DMS79 treated with DMSO at 0.1 percent for 48 hours (cell line): ENCODE measurements at regions not wholly inside any gene's neighbourhood (a gene's known extent, or its start where the extent isn't known, plus 50 kb on each side); places are given as distances from the start of the nearest gene placed in this dataset.
"Not testable (repeated sequence)": the region's sequence is repeated elsewhere in the genome, so short reads cannot be mapped to it uniquely, and the experiment has no call there.

Source experiments
- DNase-seq: peaks from one replicate; lab custom pipeline; 2025; lab: John Stamatoyannopoulos, UW

DNA sequence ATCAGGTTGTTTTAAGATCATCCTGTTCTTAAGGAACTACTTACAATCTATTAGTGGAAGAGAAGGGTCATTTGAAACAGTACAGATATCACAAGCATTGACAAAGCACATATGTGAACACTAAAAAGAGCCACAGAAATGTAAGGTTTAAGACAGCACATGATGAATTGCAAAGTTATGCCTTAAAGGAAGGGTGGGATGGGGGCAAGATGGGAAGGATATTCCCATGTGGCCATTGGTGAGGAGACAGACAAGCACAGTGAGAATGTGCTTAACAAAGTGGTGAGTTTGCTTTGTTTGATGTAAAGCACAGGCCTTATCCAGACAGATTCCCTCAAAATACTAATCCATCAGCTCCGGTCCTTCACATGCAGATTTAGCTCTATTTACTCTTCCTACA lies 151.6 kb upstream of the IVNS1ABP start:
- DNase-seq, result no peak

DNA sequence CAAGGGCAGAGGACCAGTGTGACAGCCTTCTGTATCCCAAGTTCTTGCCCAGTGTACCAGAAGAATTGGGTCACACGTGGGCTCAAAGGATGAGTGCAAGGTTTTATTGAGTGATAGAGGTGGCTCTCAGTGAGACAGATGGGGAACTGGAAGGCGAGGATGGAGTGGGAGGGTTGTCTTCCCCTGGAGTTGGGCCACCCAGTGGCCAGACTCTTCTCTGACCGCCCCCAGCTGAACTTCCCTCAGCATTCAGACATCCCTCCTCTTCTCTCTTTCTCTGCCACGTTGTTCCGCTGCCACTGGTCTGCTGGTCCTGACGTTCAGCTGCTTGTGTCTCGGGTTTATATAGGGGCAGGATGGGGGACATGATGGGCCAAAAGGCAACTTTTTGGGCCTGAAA lies 150.1 kb upstream of the IVNS1ABP start:
- DNase-seq, result no peak

DNA sequence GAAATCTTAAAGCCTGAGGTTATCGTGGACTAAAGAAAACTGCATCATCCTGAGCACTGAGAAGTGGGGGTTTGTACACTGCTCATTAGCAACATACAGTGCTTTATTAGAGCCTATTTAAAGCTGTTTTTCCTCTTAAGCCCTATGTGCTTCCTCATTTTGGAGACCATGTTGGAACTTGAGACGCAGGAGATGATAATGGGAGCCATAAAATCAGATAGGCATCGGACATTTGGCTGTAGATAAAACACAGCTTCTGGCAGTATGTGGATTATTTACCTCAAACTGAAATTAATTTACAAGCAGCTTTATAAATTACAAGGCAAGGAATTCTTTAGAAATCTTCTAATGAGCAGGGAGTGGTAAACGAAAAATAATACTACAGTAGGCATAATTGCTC lies 147.7 kb upstream of the IVNS1ABP start:
- no peak for DNase-seq

DNA sequence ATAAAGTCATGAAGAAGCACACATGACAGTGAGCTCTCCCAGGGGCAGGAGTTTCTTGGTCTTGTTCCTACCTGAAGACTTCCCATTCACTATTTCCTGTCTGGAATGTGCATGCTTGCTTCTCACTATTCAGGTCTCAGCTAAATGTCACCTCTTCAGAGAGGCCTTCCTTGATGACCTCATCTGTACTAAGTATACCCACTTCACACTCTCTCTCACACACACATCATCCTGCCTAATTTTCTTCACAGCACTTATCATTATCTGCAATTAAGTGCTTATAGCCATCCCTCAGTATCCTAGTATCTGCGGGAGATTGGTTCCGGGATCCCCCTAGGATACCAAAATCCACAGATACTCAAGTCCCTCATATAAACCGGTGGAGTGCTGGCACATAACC lies 146.4 kb upstream of the IVNS1ABP start:
- DNase-seq, result no peak

DNA sequence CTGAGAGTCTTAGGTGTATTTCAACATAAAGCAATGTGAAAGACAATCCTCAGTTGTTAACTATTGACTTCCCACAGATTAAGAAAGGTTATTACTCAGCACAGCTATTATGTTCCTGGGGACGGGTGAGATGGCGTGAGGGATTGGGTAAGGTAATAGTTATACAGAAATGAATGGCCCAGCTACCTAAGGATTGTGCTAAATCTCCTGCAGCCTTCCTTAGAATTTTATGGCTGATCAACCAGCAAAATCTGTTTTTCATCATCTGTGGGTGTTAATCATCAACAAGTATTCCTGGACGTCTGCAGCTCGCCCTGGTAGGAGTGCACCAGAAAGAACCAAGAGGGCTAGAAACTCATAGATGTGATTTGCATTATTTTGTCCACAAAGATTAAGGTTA lies 146.0 kb upstream of the IVNS1ABP start:
- DNase-seq, result no peak

DNA sequence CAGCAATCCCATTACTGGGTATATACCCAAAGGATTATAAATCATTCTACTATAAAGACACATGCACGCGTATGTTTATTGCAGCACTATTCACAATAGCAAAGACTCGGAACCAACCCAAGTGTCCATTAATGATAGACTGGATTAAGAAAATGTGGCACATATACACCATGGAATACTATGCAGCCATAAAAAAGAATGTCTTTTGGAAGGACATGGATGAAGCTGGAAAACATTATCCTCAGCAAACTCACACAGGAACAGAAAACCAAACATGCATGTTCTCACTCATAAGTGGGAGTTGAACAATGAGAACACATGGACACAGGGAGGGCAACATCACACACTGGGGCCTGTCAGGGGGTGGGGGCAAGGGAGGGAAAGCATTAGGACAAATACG lies 143.7 kb upstream of the IVNS1ABP start:
- not testable (repeated sequence) for DNase-seq

DNA sequence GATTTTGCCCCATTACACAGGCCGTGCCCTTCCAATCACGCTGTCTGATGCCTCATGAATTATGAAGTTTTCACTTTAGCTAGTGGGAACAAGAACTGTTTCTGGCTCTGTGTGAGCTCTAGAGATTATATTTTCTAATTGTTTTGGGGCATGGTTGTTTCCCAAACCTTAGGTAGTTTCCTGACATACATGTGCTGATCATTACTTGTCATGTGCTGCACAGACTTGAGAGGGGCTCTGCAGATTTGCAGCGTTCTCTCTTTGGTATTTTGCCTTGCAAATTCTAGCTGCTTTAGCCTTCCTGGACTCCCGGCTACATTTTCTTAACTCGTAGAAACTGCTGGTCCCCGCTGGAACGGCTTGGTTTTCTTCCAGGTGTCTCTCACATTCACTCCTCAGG lies 142.1 kb upstream of the IVNS1ABP start:
- no peak for DNase-seq

DNA sequence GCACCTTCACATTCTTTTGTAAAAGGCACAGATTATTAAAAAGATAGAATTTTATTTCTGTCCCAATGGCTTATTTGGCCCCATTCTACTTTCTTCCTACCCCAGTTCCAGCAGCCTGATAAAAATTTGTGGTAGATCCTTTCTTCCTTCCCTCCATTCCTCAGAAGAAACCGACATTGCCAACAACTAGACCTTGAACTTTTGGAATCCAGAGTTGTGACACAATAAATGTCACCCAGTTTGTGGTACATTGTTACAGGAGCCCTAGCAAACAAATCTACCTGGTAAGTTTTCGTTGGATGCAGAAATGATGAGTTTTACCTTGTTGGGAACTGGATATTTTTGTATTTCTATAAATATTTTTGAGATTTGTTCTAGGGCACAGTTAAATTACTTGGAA lies 141.6 kb upstream of the IVNS1ABP start:
- DNase-seq, result no peak

DNA sequence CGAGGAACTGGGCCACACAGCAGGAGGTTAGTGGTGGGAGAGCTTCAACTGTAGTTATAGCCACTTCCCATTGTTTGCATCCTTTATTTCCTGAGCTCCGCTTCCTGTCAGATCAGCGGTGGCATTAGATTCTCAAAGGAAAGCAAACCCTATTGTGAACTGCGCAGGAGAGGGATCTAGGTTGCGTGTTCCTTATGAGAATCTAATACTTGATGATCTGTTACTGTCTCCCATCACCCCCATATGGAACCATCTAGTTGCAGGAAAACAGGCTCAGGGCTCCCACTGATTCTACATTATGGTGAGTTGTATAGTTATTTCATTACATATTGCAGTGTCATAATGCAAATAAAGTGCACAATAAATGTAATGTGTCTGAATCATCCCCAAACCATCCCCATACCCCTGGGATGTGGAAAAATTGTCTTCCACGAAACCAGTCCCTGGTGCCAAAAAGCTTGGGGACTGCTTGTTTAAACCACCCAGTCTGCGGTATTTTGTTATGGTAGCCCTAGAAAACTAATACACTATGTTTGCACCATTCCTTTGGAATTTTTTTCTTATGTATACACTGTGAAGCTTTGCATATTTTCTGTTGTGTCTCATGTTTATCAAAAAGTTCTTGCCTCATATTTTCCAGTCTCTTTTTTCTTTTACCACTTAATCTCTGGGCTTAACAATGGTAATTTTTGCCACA lies 136.6 kb upstream of the IVNS1ABP start:
- no peak for DNase-seq

DNA sequence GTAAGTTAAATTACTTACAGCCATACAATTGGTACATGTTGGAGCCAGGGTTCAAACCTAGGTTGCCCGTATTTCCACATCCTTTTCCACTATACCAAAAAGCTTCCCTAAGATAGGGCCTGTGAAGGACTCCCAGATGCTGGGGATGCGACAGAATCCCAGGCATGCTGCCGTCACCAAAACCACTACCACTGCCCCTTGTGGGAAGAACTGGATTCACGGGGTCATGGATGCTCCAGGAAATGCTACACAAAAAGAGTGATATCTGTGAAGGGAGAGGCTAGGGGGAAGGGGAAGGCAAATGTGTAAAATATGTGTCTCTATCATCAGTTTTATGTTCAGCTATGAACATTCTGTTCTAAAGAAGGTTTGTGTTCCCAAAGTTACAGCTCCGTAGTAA lies 133.9 kb upstream of the IVNS1ABP start:
- DNase-seq, result no peak

DNA sequence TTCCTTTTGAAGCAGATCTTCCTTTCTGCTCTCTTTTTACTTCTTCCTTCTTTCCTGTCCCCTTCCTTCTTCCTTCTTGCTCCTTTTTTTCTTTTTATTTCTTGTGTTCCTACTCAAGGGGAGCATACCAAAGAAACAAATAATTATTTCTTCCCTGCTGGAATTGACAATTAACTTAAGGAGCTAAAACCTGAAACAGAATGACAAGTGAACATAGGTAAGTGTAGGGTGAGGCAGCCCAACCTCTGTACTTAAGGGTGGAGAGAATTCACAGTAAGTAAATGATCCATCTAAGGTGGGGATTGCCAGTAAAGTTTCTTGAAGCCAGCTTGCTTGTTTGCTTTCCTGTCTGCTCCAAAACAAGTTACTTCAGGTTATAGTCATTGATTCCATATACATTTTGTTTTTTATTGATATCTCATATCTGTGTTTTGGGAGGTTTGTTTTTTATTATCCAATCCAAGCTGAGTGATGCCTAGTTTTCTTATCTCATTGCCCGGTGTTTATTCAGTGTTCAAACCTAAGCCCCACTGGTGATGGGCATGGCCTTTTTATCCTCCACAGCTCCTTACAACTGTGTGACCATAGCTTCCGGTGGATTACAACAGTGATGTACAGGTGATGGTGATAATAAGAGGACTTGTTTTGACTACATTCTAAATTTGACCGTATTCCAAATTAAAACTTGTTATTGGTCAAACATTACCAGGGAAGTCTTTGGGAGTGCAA lies 133.2 kb upstream of the IVNS1ABP start:
- no peak for DNase-seq

DNA sequence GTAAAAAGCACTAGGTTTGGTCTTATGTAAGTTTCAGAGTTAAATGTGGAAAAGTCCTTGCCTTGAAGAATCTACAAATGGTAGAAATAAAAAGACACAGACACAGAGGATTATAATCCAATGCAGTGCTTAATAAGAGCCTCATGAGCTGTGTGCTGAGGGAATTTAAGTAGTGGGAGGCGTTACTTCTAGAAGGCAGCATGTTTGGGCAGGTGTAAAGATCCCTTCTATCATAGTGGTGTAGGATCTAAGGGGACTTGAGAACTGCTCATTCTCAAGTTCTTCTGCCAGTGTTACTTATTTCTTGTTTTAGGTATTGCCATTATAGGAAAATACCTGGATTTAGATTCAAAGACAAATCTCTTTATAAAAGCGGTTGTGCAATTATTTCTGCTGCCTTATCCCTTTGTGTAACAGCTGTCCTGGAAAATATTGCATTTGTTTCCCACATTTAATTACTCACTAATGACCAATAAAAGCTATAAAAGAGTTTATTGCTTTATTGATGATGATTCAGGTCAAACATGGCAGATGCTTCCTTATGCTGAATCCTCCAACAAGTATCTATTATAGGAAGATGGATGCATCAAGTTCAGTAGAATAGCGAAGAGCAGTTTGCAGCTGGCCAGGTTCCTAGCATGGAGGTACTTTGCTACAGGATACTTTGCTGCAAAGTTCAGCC lies 132.5 kb upstream of the IVNS1ABP start:
- DNase-seq, result no peak

DNA sequence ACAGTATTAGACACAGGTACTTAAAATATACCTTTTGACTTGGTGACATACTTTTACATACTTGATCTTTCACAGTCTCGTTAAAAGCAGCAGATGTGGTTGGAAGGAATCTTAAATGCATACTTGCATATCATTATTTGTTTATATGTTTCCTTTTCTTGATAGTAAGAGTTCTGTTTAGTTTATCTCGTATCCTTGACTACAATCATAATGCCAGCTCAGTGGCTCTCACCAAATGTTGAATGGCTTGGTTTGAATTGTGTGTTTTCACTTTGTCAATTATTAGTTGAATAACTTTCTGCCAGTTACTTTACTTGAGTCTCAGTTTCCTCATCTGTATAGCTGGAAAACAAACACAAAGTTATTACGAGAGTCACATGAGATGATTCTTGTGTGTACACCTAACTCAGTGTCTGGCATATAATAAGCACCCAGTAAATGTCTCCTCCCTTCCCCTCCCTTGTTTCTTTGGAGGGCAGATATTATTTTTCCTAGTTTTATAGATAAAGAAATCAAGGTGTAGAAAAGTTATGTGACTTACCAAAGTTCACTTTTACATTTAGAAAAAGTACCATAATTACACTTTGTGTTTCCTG lies 131.6 kb upstream of the IVNS1ABP start:
- no peak for DNase-seq

DNA sequence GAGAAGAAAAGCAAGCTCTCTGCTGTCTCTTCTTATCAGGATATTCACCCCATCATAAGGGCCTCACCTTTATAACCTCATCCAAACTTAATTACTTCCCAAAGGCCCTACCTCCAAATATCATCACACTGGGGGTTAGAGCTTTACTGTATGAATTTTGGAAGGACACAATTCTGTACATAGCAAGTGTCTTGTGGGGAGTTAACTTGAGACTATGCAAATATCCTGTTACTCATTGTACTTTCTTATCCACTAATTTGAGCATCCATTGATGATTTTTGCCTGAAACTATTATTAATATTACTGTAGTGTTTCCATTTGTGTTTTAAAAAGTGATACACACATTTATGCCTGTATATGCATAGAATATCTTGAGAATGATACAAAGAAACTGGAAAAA lies 129.1 kb upstream of the IVNS1ABP start:
- DNase-seq, result no peak

DNA sequence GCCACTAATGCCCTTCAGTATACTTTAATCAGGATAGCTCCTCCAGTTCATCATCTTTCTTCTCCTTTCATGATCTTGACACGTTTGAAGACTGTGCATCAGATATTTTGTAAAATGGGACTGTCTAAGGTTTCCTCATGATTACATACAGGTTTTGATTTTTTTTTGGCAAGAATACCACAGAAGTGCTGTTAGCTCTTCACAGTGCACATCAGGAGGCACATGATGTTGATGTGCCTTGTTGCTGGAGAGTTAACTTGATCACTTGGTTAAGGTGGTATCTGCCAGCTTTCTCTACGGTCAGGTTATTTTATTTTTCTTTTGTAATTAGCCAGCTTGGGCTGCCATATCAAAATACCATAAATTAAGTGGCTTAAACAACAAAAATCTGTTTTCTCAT lies 128.6 kb upstream of the IVNS1ABP start:
- DNase-seq, result no peak

DNA sequence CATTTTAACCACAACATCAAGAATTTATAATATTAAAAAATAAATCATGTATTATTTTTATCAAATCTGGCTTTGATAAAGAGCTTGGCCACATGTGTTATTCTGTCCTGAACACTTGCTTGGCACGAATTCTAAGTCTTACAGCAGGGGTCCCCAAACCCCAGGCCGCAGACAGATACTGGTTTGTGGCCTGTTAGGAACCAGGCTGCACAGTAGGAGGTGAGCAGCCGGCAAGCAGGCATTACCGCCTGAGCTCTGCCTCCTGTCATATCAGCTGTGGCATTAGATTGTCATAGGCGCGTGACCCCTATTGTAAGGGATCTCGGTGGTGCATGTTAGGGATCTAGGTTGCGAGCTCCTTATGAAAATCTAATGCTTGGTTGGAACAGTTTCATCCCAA lies 127.6 kb upstream of the IVNS1ABP start:
- DNase-seq, result no peak

DNA sequence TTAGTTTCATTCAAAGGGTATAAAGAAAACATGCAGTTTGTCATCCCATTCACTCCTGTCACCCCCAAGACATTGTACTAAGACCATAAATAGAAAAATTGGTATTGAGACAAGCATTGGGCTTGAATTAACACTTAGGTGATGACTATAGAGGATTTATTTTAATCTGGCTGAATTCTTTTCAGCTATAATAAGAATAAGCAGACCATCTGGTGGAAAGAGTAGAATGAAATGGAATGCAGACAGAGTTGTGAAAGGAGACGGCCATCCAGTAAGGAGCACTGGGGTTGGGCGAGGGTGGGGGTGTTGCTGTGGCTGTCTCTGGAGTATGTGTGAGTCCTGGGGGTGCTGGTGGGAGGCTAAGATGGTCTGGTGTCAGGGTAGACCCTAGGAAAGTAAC lies 125.0 kb upstream of the IVNS1ABP start:
- no peak for DNase-seq

DNA sequence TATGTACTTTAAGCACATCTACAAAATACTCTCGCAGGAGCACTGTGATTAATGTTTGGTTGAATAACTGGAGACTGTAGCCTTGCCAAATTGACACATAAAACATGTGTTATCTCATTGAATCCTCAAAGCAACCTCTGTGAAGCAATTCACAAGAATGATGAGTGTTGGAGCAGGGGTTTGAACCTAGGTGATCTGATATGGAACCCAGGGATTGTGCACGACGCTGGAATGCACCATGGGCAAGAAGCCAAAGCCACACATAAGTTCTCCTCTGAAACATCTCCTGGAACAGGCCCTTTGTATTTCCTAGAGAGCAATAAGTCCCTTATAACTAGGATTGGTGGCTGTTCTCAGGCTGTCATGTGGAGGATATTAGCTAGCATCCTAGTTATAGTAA lies 124.6 kb upstream of the IVNS1ABP start:
- DNase-seq, result no peak

DNA sequence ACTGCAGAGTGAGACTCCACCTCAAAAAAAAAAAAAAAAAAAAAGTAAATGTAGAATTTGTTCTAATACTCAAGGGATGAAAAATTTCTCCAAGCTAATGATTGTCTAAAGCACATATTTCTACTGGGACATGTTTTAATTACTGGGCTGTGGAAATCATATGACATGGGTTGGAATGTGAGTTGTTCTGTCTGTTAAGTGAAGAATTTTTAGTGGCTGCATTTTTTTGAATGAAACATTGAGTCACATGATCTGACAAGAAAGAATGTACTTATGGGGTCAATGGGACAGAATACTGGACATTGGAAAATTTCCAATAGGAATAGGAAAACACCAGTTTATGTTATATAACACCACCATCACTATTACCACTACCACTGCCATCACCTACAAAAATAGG lies 123.8 kb upstream of the IVNS1ABP start:
- no peak for DNase-seq

DNA sequence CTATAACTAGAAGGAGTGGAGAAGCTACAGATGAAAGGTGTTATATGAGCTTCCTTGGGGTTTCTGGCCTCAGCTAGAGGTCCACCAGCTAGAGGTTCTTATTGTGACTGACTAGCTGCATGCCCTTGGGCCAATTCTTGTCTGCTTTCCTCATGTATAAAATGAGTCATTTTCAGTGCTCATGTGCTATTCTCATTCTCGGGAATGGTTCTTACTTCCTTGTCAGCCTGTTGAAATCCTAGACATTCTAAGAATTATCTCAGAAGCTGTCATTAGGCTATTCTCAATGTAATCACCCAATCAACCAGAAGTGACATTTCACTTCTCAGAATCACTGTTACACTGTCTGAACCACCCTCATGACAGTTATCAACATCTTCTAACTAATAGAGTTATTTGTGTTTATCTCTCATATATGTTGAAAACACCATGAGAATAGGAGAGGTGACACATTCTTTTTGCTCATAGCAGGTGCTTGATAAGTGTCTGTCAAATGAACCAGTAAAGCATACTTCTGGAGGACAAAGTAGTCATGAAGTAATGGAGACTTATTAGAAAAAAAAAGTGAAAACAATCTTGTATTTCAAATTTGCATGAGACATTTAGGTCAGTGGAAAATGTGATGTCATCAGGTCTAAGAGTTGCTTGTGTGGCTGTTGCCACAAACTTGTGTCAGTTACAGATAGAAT lies 122.8 kb upstream of the IVNS1ABP start:
- DNase-seq, result no peak

DNA sequence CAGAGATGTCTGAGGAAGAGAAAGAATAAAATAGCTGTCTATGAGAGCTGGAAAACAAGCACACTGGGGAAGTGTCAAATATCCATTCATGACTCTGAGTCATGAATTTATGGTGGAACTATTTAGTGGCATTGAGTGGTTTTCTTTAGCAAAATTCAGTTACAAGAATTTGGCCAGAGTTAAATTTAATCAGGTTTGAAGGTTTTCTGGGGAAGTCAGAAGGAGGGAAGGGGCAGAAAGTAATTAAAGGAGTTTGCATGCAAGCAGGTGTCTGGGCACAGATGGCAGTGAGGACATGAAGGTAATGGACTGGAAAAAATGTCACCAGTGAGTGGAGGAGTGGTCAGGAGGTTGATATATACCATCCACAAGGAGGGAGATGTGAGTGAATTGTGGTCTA lies 121.9 kb upstream of the IVNS1ABP start:
- DNase-seq, result no peak

DNA sequence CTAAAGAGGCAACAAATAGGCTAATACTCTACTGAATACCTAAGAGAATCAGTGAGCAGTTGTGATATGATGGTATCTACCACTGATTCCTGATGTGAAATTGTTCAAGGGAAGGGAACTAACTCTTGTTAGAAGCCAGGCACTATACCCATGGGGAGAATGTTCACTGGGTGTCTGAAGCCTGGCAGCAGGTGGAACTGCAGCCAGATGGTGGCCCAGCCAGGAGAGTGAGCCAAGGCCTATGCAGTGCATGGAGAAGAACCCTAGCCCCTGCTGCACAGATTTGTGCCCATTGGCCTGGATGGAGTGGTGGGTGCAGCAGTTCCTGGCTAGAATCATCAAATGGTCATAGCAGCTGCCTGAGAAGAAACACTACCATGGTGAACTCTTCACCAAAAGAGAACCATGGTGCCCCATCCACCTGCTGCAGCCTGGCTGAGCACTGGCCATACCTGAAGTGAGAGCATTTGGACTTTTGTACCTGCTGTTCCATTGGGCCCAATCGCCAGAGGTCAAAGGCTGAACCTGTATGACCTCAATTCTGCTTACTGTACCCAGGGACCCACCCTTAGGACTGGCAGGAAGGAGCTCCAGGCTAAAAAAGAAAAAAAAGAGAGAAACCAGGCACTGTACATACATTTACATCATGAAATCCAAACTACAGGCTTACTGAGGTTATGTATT lies 118.8 kb upstream of the IVNS1ABP start:
- DNase-seq, result no peak
